Astrocyte (in vitro differentiated cells and primary cell): ENCODE measurements at regions not wholly inside any gene's neighbourhood (a gene's known extent, or its start where the extent isn't known, plus 50 kb on each side); places are given as distances from the start of the nearest gene placed in this dataset.
A peak's percentile ranks its signal among the peaks of the same experiment; 100 is the strongest.

ENCODE experiments used
- DNase-seq: peaks from one replicate; pipeline ENCODE4 v3.0.0-alpha.2; 2010; ENCODE audit warnings: low read depth
- FAIRE-seq: peaks from 2 replicates; lab custom pipeline; 2011; peaks lifted over from hg19 to GRCh38; lab: Jason Lieb, UNC
- H2AFZ ChIP-seq: 2 replicates; pipeline ENCODE4 v1.6.0; 2012; ENCODE audit warnings: low read depth, low read length, inconsistent platforms
- H3K27ac ChIP-seq: 2 replicates; pipeline ENCODE4 v1.5.1; 2011; ENCODE audit warnings: low read depth, low read length, inconsistent platforms
- H3K27me3 ChIP-seq: 2 replicates; pipeline ENCODE4 v1.6.0; 2011; ENCODE audit warnings: low read length, inconsistent platforms; ENCODE audit not compliant: insufficient read depth
- H3K36me3 ChIP-seq: 2 replicates; pipeline ENCODE4 v1.5.1; 2011; ENCODE audit warnings: low read length, inconsistent platforms; ENCODE audit not compliant: insufficient read depth
- H3K4me1 ChIP-seq: 2 replicates; pipeline ENCODE4 v1.5.1; 2011; ENCODE audit warnings: low read length, inconsistent platforms; ENCODE audit not compliant: insufficient read depth
- H3K4me2 ChIP-seq: 2 replicates; pipeline ENCODE4 v1.6.0; 2012; ENCODE audit warnings: low read length, inconsistent platforms
- H3K4me3 ChIP-seq: 2 replicates; pipeline ENCODE4 v1.5.1; 2011; ENCODE audit warnings: low read depth, mild to moderate bottlenecking, low read length, inconsistent platforms; ENCODE audit not compliant: insufficient read depth
- H3K79me2 ChIP-seq: 2 replicates; pipeline ENCODE4 v1.6.0; 2012; ENCODE audit warnings: mild to moderate bottlenecking, low read length, inconsistent platforms; ENCODE audit not compliant: insufficient read depth
- H3K9ac ChIP-seq: 2 replicates; pipeline ENCODE4 v1.6.0; 2012; ENCODE audit warnings: mild to moderate bottlenecking, low read length, inconsistent platforms
- H3K9me3 ChIP-seq: 2 replicates; pipeline ENCODE4 v1.5.1; 2012; ENCODE audit warnings: low read depth, mild to moderate bottlenecking, low read length, inconsistent platforms; ENCODE audit not compliant: insufficient read depth
- H4K20me1 ChIP-seq: 2 replicates; pipeline ENCODE4 v1.6.0; 2012; ENCODE audit warnings: low read length, inconsistent platforms; ENCODE audit not compliant: insufficient read depth
- H3K27ac Mint-ChIP-seq: one replicate; pipeline ENCODE4 v1.8.0; 2021; ENCODE audit warnings: mild to moderate bottlenecking, mixed read lengths; ENCODE audit not compliant: unreplicated experiment
- H3K27me3 Mint-ChIP-seq: one replicate; pipeline ENCODE4 v1.8.0; 2021; ENCODE audit warnings: low read depth, mixed read lengths; ENCODE audit not compliant: unreplicated experiment
- H3K36me3 Mint-ChIP-seq: one replicate; pipeline ENCODE4 v1.8.0; 2021; ENCODE audit warnings: low read depth, mixed read lengths; ENCODE audit not compliant: unreplicated experiment
- H3K4me1 Mint-ChIP-seq: one replicate; pipeline ENCODE4 v1.8.0; 2021; ENCODE audit warnings: low read depth, mixed read lengths; ENCODE audit not compliant: unreplicated experiment
- H3K4me3 Mint-ChIP-seq: one replicate; pipeline ENCODE4 v1.8.0; 2021; ENCODE audit warnings: mild to moderate bottlenecking, moderate library complexity, mixed read lengths; ENCODE audit not compliant: unreplicated experiment
- H3K9me3 Mint-ChIP-seq: one replicate; pipeline ENCODE4 v1.8.0; 2021; ENCODE audit warnings: mild to moderate bottlenecking, mixed read lengths; ENCODE audit not compliant: unreplicated experiment
- CTCF ChIP-seq: IDR thresholded peaks from 2 replicates; pipeline ENCODE4 v1.5.1; 2011; ENCODE audit warnings: low read depth, mild to moderate bottlenecking, inconsistent platforms, low read length, moderate library complexity; ENCODE audit not compliant: insufficient read depth
- EZH2 ChIP-seq: IDR thresholded peaks from 2 replicates; pipeline ENCODE4 v1.6.1; 2012; ENCODE audit warnings: mild to moderate bottlenecking, low read length, inconsistent platforms; ENCODE audit not compliant: insufficient read depth

DNA sequence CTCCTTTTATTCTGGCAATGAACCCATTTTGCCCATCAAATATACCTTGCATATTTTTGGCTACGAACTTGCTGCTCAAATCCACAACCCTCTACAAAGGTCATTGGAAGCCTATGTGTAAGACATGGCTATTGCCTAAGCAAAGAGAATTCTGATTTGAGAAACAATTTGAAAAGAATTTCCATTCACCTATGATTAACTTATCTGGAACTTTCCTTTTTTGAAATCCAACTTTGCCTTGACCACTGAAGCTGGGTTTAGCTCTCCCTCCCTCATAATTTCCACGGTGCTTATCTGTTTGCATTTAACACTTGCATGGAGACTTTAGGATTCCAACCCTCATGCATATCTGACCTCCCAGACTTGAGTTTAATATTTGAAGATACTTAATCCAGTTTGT, 1514.7 kb upstream of the SLC10A2 start:
- H3K4me1 Mint-ChIP-seq = peaks cover 19% of the 10 kb centered on the region
- H3K27me3 Mint-ChIP-seq = no peaks in the 10 kb centered on the region
- Histone ChIP-seq H3K4me1 (peaks cover 4% of the 10 kb centered on the region), H3K4me3 (no peak overlapping the region), H4K20me1 (no peaks in the 10 kb centered on the region), H3K4me2 (no peak overlapping the region), H3K27ac (no peak overlapping the region), H3K9ac (no peak overlapping the region), H2AFZ (no peak overlapping the region), H3K36me3 (no peaks in the 10 kb centered on the region), H3K79me2 (no peaks in the 10 kb centered on the region), H3K27me3 (no peaks in the 10 kb centered on the region), H3K9me3 (no peaks in the 10 kb centered on the region)
- FAIRE-seq = no peak
- H3K36me3 Mint-ChIP-seq = no peaks in the 10 kb centered on the region
- no peak overlapping the region for H3K4me3 Mint-ChIP-seq
- H3K9me3 Mint-ChIP-seq = no peaks in the 10 kb centered on the region
- TF ChIP-seq EZH2 = no peak
- TF ChIP-seq CTCF = no peak
- DNase-seq = no peak
- no peak overlapping the region for H3K27ac Mint-ChIP-seq

DNA sequence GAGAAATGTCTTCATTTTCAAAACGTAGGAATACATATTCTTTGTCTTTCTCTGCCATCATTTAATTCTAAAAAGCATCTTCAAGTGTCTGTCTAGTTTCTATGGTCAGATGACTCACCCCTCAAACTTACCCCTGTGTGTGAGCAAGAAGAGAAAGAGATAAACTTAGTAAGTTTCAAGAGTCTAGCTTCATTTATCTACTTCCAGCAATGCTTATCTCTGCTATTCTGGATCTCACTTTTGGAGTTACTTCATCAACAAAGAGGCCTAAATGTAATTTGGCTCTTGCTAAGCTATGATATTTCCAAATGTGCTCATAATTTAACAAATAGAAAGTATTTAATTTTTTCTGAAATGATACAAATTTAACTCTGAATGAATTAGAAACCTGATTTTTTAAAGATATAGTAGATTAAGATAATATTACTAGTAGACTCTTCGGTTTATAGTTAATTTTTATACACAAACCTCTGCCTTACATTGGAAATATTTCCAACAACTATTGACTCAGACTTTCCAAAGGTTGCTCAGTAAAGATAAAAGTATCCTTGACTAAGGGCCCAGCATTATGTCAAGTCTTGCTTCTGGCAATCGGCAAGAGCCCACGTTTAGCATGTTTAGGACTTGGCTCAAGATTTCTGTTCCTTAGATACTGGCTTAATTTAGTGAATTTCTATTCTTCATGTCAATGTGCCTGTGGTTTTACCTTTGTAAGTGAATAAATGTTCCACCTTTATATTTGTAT, 1511.0 kb upstream of the SLC10A2 start:
- no peak overlapping the region for H3K4me3 ChIP-seq
- no peak overlapping the region for H3K27ac ChIP-seq
- H3K27ac Mint-ChIP-seq = no peak overlapping the region
- no peaks in the 10 kb centered on the region for H3K36me3 Mint-ChIP-seq
- H3K4me1 Mint-ChIP-seq = peaks cover 9% of the 10 kb centered on the region
- H3K4me1 ChIP-seq = no peaks in the 10 kb centered on the region
- no peaks in the 10 kb centered on the region for H3K9me3 ChIP-seq
- no peaks in the 10 kb centered on the region for H3K27me3 Mint-ChIP-seq
- H2AFZ ChIP-seq = no peak overlapping the region
- no peaks in the 10 kb centered on the region for H3K79me2 ChIP-seq
- no peak for FAIRE-seq
- H3K4me3 Mint-ChIP-seq = no peak overlapping the region
- no peak overlapping the region for H3K4me2 ChIP-seq
- H3K27me3 ChIP-seq = no peaks in the 10 kb centered on the region
- TF ChIP-seq EZH2 (no peak), CTCF (no peak)
- H3K9me3 Mint-ChIP-seq = no peaks in the 10 kb centered on the region
- DNase-seq = peak; percentile 71
- no peaks in the 10 kb centered on the region for H3K36me3 ChIP-seq
- no peak overlapping the region for H3K9ac ChIP-seq
- no peaks in the 10 kb centered on the region for H4K20me1 ChIP-seq

- Histone ChIP-seq H2AFZ (peak overlapping the region; percentile 23), H3K36me3 (no peaks in the 10 kb centered on the region), H4K20me1 (no peaks in the 10 kb centered on the region), H3K4me3 (no peak overlapping the region), H3K4me1 (peaks cover 5% of the 10 kb centered on the region), H3K27me3 (no peaks in the 10 kb centered on the region), H3K79me2 (no peaks in the 10 kb centered on the region), H3K9ac (peak overlapping the region; percentile 70), H3K27ac (peak overlapping the region; percentile 59), H3K4me2 (peak overlapping the region; percentile 74), H3K9me3 (no peaks in the 10 kb centered on the region)
- H3K27ac Mint-ChIP-seq = peak overlapping the region; percentile 84
- FAIRE-seq (no peak), DNase-seq (no peak)
- H3K9me3 Mint-ChIP-seq = no peaks in the 10 kb centered on the region
- H3K36me3 Mint-ChIP-seq = no peaks in the 10 kb centered on the region
- no peak overlapping the region for H3K4me3 Mint-ChIP-seq
- TF ChIP-seq CTCF (no peak), EZH2 (no peak)
- peaks cover 16% of the 10 kb centered on the region for H3K4me1 Mint-ChIP-seq
- no peaks in the 10 kb centered on the region for H3K27me3 Mint-ChIP-seq
Observed at GRCh38 chr13:104571893-104572229, 1505.6 kb upstream of the SLC10A2 start.
